GM19438 (cell line): ENCODE measurements at regions not wholly inside any gene's neighbourhood (a gene's known extent, or its start where the extent isn't known, plus 50 kb on each side); places are given as distances from the start of the nearest gene placed in this dataset.

Experiments used
- ATAC-seq: cut with Tn5 transposase; IDR thresholded peaks from one replicate; pipeline ENCODE4 v1.9.1; 2021; ENCODE audit warnings: low read depth; ENCODE audit not compliant: unreplicated experiment

DNA sequence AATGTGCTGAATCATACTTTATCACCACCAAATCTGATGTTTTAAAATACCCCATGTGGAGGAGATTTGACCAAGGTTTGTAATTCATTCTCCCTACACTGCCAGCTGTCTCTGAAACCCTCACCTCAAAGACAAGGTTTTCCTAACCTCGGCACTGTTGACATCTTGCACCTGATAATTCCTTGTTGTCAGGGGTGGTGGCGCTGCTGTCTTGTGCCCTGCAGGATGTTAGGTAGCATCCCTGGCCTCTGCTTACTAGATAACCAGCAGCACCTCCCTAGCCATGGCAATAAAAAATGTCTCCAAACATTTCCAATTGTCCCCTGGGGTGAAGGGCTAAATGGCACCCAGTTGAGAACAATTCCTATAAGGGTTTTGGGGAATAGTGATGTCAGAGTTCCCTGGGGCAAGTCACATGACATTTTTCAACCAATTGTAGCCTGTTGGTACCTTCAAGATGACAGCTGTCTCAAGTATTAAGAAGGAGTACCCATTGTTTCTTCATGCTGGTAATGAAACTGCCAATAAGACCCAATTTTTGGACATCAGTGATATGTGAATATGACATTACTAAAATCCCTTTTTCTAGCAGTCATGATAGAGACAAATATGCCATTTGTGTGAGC, 160.6 kb upstream of the PLCXD3 start:
- ATAC-seq = no peak

DNA sequence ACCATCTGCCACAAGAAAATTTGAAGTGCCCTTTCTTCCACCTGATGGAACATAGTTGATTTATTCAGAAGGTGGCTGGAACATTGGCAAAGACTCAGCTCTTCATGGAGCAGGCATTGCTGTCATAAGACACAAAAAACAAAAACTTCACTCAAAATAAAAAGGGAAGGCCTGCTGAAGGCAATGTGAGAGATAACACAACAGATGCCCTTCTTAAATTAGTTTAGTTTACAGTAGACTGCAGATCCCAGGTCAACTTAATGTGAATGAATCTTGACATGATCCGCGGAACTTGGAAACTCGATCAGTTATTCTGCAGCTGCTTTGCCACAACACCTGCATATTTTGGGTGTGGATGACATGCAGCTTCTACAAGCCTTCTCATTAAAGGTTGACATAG, 159.8 kb upstream of the PLCXD3 start:
- ATAC-seq = no peak

DNA sequence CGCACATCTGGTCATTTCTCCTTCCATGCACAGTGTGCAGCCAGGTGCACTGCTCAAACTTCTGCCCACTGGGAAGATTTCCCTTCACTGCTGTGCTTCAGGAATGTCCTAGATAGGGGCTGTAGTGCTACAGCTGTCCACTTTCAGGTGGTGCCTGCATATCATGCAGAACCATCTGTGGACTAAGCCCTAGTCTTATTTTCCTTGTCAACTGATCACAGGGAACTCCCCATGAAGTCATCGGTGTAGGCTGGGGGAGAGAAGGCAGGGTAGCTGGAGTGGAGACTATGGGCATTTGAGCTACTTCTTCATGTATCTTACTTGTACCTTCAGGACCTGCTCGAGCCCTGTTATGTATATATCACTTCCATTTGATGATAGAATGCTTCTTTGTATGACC, 150.9 kb upstream of the PLCXD3 start:
- no peak for ATAC-seq

DNA sequence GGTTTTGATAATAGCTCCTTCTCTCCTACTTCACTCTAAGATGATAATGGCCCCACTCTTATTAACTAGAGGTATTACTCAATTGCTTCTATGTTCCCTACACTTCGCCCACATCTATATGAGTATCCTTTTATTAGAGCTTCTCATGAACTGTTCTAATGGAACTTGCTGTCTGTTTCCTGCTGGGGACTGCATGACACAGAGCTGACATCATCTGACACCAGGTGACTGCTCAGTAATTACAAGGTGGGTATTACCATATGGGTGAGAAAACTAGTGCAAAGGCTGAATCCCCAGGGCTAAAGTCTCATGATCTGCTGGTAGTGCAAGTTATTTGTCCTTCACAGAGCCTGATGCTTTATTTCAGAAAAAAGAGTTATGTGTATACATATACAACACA, 146.2 kb upstream of the PLCXD3 start:
- no peak for ATAC-seq

DNA sequence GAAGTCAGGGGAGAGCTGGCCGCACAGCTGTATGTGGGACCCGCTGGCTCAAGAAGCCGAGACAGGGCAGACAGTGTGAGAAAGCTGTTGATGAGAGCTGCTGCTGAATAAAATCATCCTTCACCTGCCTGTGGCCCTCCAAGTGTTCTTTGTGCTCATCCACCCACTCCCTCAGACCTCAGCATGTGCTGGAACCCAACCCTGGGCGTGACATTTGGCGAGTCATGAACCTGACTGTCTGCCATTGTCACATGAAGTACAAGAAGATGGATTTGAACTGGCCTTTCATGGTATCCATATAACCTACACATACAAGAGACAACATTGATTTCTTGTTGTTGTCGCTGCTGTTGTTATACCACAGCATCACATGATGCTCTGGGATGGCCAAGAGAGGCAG, 139.7 kb upstream of the PLCXD3 start:
- no peak for ATAC-seq

DNA sequence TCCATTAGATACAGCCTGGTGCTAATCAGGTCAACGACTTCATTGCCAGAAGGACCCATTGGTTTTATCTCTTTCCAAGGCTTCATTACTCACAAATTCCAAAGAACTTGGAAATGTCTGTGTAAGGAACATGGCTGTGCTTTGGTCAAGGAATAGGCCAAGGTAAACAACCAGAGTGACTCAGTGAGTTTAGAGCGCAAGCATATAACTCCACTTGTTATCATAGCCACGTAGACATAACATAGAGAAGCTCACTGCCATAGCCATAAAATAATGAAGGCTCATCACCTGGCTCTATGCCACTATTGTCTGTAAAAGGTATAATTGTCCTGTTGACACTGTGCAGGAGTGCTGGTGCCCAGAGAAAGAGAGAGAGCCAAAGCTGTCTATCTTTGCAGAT, 139.3 kb upstream of the PLCXD3 start:
- no peak for ATAC-seq

DNA sequence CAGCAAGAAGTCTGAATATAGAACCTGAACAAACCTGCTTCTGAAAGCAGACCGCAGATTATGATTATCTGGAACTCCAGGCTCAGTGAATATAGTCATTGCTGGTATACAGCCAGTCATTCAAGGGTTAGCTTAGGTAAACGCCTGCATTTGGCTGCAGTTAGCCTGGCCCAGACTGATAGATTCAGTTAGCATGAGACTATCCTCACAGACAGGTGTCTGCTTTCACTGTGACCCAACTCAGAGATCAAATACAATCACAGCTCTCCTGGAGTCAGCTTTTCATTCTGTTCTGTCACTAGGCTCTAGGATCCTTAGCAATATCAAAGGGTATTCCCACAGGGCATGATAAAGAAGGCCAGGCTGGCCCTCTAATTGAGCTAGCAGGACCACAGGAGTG, 138.6 kb upstream of the PLCXD3 start:
- ATAC-seq = no peak

DNA sequence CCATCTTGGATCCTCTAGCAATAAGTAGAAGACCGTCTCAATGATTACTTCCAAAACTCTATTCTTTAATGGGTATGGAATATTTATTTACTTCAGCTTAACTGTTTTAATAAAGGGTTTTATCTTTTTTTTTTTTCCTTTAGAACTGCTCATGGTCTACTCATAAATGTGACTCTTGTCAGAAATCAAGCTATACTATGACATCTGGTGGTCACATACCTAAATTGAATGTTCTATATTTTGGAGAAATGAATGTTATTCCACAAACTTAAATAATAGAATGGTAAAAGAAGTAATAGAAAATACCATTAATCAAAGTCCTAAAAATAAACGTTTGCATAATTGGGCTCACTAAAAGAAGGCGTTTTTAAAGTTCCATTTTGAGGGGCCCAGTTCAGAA, 131.2 kb upstream of the PLCXD3 start:
- ATAC-seq = no peak

DNA sequence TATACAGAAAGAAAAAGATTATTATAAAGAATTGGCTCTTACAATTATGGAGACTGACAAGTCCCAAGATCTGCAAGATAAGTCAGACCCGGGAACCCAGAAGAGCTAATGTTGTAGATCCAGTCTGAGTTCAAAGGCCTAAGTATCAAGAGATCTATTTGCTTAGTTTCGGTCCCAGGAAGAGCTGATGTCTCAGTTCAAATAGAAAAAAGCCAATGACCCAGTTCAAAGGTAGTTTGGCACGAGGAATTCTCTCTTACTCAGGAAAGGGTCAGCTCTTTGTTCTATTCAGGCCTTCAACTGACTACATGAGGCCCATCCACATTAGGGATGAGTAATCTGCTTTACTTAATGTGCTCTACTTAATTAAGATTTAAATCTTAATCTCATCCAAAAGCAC, 128.3 kb upstream of the PLCXD3 start:
- ATAC-seq = no peak

DNA sequence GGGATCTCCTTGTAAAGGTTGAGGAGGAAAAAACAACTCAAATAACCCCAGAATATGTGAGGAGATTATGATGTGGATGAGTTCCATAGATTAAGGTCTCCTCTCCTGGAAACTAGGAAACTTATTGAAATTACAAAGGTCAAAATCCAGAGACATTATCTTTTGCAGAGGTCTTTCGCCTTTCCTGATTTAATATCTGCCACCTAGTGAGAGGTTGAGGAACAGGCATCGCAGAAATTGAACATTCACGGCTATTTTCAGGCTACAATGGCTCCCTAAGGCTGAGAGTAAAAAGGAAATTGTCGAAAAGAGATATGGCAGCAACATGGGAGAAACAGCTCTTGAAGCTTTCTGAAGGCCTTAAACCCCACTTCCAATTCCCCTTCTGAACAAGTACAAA, 127.5 kb upstream of the PLCXD3 start:
- no peak for ATAC-seq

DNA sequence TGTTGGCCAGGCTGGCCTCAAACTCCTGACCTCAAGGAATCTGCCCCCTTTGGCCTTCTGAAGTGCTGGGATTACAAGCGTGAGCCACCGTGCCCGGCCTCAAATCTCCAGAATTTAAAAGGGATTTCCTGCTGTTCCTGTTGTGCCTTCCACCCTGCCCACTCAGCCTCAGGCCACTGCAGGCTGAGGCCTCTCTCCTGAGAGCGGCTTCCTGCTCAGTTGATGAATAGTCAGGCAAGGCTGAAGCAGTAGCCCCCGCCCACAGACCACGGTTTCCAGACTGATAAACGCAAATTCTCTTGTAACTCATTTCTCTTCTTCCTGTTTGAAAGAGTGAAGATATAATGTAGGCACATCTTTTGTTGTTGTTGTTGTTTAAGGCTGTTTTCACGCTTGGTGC, 127.0 kb upstream of the PLCXD3 start:
- ATAC-seq = peak; percentile 55

DNA sequence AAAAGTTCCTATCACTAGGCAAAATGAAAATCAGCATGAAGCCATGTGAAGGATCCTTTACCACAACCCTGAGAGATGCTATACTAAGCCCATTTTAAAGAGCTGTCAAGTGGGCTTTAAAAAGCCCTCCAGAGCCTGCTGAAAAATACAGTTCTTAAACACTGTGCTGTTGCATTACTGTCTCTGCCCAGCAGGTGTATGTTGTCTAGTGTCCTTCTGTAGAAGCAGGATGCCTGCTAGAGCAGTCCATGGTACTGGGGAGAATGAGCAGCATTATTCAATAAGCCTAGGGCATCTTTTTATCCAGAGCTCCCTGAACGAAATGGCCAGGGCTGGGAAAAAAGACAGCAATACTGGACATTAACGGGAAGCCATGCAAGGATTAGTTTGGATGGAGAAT, 126.2 kb upstream of the PLCXD3 start:
- ATAC-seq = peak; percentile 70

DNA sequence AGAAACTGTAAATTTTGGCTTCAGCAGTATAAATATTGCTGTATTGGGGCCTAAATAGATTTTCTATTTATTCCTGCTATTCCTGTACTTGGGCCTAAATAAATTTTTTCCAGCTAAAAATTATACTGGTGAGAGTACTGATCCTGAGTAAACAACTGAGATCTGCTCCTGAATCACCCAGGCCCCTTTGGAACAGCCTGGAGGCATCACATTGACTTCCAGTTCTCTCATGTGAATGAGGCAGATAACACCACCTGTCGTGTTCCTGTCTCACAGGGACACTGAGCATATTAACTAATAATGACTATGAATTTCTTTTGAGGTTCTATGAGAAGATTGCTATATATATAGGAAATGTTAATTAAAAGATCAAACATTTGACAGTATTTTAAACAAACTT, 119.5 kb upstream of the PLCXD3 start:
- ATAC-seq = no peak

DNA sequence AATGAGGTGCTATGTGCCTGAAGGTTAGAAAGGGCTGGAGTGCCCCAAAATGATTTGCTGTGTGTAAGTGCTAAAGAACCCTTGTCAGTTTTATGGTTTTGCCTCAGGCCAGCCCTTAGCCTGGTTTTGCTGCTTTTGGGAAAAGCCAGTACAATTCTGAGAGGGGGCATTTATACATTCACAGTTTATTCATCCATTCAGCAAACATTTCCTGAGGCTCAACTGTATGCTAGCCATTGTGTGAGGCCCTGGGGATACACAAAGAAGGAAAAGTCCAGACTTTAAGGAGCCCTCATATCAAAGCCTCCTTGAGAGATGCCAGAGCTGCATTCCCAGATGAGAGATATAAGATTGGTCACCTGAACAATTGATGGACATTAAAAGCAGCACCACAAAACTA, 115.2 kb upstream of the PLCXD3 start:
- no peak for ATAC-seq

DNA sequence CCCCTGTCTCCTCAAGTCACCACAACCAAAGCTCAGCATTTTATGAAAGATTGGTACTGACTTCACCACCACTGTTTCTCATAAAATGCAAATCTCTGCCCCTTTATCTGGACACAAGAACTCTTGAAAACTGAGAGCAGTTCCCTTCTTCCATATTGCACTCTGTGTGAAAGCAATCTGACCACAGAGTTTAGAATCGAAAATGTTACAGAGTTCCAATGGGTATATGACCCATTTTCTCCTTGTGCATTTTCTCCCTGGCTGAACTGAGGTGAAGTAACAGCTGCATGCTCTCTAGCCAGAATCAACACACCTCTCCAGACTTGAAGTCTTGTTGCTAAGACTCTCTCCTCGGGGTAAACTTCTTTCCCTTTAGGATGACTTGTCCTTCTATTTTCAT, 111.0 kb upstream of the PLCXD3 start:
- ATAC-seq = no peak

DNA sequence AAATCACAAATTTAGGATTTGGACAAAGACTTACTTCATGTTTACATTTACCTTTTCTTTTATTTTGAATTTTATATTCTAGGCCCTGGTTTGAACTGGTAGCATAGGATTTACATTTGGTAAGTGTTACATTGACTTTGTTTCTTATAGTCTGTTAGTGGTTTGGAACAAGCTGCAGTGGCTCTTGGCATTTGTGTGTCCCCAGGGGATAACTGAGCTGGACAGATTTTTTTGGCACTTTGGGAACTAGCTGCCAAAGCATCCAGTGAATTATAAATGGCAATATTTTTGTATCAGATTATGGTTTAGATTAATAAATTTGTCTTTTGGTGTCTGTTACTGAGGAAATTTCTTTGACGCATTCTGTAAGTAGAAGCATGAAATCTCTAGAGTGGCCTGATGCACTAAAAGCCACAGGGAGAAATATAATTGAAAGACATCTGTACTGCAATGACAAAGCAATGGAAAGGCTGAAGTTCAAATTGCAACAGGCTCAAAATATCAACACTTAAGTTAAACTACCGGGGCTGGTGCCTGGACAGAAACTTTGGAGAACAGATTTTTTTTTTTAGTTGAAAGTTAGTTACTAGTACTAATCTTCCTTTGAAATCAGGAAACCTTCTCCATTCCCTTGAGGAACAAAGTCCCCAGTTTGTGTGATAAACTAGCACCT, 107.6 kb upstream of the PLCXD3 start:
- no peak for ATAC-seq

DNA sequence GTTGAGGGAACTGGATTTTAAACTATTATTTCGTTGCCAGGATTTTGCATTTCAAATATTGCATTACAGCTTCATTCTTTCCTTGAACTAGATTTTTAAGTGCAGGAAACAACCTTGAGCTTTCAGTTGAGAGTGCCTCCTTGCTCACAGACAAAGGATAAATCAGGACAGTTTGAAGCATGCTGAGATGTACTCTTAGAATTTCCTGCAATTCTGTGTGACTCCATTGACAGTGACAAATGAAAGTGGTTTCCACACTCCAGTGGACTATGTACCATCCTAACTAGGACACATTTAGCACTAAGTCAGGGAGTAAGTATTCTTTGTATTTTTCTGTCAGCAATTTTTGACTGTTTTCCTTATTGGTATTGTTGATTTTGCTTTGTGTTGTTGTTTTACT, 100.0 kb upstream of the PLCXD3 start:
- no peak for ATAC-seq

DNA sequence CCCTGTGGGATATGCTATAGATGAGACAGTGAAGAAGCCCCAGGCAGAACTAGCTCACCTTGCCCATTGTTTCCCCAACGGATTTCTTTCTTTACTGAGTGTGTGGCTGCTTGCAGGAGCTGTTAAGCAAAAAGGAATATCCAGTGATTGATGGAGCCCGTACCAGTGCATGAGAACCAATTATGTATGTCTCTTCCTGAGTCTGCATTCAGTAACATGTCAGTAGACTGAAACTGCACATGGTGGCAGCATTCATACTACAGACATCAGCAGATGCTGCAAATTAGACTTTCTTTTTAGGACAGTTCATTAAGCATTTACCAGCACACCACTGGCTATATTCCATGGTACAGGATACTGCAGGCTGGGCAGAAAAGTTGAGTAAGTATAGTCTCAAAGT, 90.3 kb upstream of the PLCXD3 start:
- no peak for ATAC-seq

DNA sequence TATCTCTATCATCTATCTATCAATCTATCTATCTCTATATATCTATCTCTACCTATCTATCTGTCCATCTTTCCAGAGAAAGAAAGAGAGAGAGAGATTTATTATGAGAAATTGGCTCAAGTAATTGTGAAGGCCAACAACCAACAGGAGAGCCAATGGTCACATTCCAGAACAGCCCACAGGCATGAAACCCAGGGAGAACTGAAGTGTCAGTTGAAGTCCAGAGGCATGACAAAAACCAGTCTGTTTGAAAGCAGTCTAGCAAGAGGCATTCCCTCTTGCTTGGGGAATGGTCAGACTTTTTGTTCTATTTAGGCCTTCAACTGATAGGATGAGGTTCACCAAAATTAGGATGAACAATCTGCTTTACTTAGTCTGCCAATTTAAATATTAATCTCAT, 87.6 kb upstream of the PLCXD3 start:
- no peak for ATAC-seq

DNA sequence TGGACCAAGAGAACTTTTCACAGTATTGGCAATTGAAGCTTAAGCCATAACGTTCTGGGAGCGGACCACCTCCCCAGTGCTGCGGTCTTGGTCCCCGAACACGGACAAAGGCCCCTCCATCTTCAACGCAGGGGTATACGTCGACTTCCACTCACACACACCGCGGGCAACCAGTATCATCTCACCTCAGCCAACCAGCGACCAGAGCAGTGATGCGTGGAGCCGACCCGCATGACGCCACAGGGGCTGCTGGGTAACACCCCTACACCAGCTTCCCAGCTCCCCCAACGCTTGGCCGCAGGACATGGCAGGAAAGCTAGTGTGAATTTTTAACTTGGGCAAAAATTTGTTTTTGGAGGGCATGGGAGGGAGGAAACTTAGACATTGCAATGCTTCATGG, 77.3 kb upstream of the PLCXD3 start:
- no peak for ATAC-seq

DNA sequence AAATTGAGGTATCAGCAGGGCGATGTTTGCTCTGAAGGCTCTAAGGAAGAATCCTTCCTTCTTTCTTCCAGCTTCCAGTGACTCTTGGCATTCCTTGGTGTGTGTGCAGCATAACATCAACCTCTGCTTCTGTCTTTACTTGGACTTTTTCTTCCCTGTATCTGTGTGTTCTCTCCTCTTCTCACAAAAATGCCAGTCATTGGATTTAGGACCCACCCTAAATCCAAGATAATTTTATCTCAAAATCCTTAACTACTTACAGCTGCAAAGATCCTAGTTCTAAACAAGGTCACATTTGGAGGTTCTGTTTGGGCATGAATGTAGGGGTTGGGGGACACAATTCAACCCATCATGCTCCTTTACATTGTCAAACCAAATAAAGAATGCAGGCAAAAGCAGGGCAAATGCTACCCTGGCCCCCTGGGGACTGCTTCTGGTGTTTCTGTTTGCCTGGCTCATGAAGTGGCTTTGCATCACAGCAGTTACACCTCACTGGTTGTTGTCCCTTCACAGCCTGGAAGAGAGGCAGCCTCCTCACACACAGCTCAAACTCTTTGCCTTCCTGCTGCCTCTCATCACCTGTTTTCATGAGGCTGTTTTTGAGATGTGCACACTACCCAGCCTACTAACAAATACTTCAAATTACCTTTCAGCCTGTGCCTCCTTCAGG, 64.8 kb upstream of the PLCXD3 start:
- no peak for ATAC-seq

DNA sequence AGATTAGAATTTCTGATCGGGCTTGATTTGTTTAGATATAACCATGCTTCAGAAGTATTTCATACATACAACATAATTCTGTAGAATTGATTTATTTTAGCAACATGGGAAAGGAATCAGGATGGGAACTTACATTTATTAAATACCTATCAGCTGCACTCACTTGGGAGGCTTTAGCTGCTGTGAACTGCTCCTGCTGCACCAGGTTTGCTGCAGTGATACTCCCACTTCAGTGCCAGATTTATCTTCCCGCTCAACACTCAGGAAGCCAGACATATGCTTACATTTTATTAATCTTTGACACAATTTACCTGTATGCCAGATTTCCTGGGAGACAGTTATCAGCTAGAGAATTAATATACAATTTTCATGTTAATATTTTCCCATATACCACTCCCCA, 64.0 kb upstream of the PLCXD3 start:
- ATAC-seq = no peak
